DOHH2 (cell line): ENCODE measurements at regions not wholly inside any gene's neighbourhood (a gene's known extent, or its start where the extent isn't known, plus 50 kb on each side); places are given as distances from the start of the nearest gene placed in this dataset.

ENCODE experiments used
- H3F3A ChIP-seq: fragments of 200-600 bp; sonication (generic), shearing (Covaris generic); 2 replicates; pipeline ENCODE4 v1.6.0; 2016; ENCODE audit warnings: antibody characterized with exemption, mild to moderate bottlenecking; ENCODE audit not compliant: control insufficient read depth, insufficient read depth
- H3K27ac ChIP-seq: fragments of 200-600 bp; sonication (generic); 2 replicates; pipeline ENCODE4 v1.5.1; 2014; ENCODE audit warnings: low read depth, mild to moderate bottlenecking, low read length, moderate library complexity
- H3K27me3 ChIP-seq: fragments of 200-600 bp; sonication (generic); 2 replicates; pipeline ENCODE4 v1.6.1; 2014; ENCODE audit warnings: mild to moderate bottlenecking, low read length, mixed read lengths; ENCODE audit not compliant: control insufficient read depth
- H3K36me3 ChIP-seq: fragments of 200-600 bp; sonication (generic); 2 replicates; pipeline ENCODE4 v1.6.1; 2014; ENCODE audit warnings: mild to moderate bottlenecking, low read length, moderate library complexity, mixed read lengths; ENCODE audit not compliant: control insufficient read depth
- H3K4me1 ChIP-seq: fragments of 200-600 bp; sonication (generic); 2 replicates; pipeline ENCODE4 v1.6.1; 2014; ENCODE audit warnings: mild to moderate bottlenecking, low read length, mixed read lengths; ENCODE audit not compliant: control insufficient read depth
- H3K4me2 ChIP-seq: fragments of 200-600 bp; sonication (generic); 2 replicates; pipeline ENCODE4 v1.6.0; 2014; ENCODE audit warnings: mild to moderate bottlenecking, low read length, moderate library complexity
- H3K4me3 ChIP-seq: fragments of 200-600 bp; sonication (generic); 2 replicates; pipeline ENCODE4 v1.5.1; 2014; ENCODE audit warnings: mild to moderate bottlenecking, low read length, mixed read lengths
- H3K79me2 ChIP-seq: fragments of 200-600 bp; sonication (generic); 2 replicates; pipeline ENCODE4 v1.6.1; 2014; ENCODE audit warnings: mild to moderate bottlenecking, low read length, mixed read lengths; ENCODE audit not compliant: control insufficient read depth
- H3K9me2 ChIP-seq: fragments of 200-600 bp; sonication (generic); replicated peaks from 2 replicates; pipeline ENCODE4 v1.6.1; 2014; ENCODE audit warnings: mild to moderate bottlenecking, low read length, mixed read lengths; ENCODE audit not compliant: control insufficient read depth
- H3K9me3 ChIP-seq: fragments of 200-600 bp; sonication (generic); 2 replicates; pipeline ENCODE4 v1.6.1; 2014; ENCODE audit warnings: antibody characterized with exemption, low read length, mixed read lengths; ENCODE audit not compliant: control insufficient read depth, insufficient read depth
- H4K20me1 ChIP-seq: fragments of 200-600 bp; sonication (generic); 2 replicates; pipeline ENCODE4 v1.6.0; 2014; ENCODE audit warnings: low read depth, mild to moderate bottlenecking, antibody characterized with exemption, low read length, moderate library complexity; ENCODE audit not compliant: control insufficient read depth, insufficient read depth
- CTCF ChIP-seq: fragments of 200-600 bp; sonication (generic); IDR thresholded peaks from one replicate; pipeline ENCODE4 v1.5.1; 2014; ENCODE audit warnings: antibody characterized with exemption, mild to moderate bottlenecking, low read depth, low read length; ENCODE audit not compliant: poor library complexity, severe bottlenecking
- EZH2phosphoT487 ChIP-seq: fragments of 200-600 bp; sonication (generic); IDR thresholded peaks from 2 replicates; pipeline ENCODE4 v1.6.1; 2017; ENCODE audit warnings: borderline replicate concordance, mild to moderate bottlenecking, antibody characterized with exemption, low read length, moderate library complexity, mixed read lengths

- H3K4me1 ChIP-seq, result no peaks in the 10 kb centered on the region
- H3K79me2 ChIP-seq, result no peaks in the 10 kb centered on the region
- H3K27ac ChIP-seq, result no peak overlapping the region
- H3K4me3 ChIP-seq, result no peak overlapping the region
- TF ChIP-seq EZH2phosphoT487 (no peak), CTCF (no peak)
- H3F3A ChIP-seq, result no peaks in the 10 kb centered on the region
- no peak overlapping the region for H3K4me2 ChIP-seq
- H3K9me2 ChIP-seq, result no peaks in the 10 kb centered on the region
- no peaks in the 10 kb centered on the region for H3K9me3 ChIP-seq
- H3K27me3 ChIP-seq, result no peaks in the 10 kb centered on the region
- H3K36me3 ChIP-seq, result no peaks in the 10 kb centered on the region
- no peaks in the 10 kb centered on the region for H4K20me1 ChIP-seq
These were observed 397.2 kb downstream of the FAM47B start for GRCh38 chrX:35339796-35340195.

- Histone ChIP-seq H3K9me2 (no peaks in the 10 kb centered on the region), H3K4me1 (no peaks in the 10 kb centered on the region), H3K4me2 (no peak overlapping the region), H3K9me3 (no peaks in the 10 kb centered on the region), H3F3A (no peaks in the 10 kb centered on the region), H4K20me1 (no peaks in the 10 kb centered on the region), H3K79me2 (no peaks in the 10 kb centered on the region), H3K4me3 (no peak overlapping the region), H3K27ac (no peak overlapping the region), H3K36me3 (no peaks in the 10 kb centered on the region), H3K27me3 (no peaks in the 10 kb centered on the region)
- TF ChIP-seq EZH2phosphoT487 (no peak), CTCF (no peak)
These were observed 397.9 kb downstream of the FAM47B start for GRCh38 chrX:35340465-35340864.

GRCh38 chrX:35351212-35351611 is 408.6 kb downstream of the FAM47B start:
- Histone ChIP-seq H3K4me2 (no peak overlapping the region), H3K4me3 (no peak overlapping the region), H3K9me3 (no peaks in the 10 kb centered on the region), H3F3A (no peaks in the 10 kb centered on the region), H3K27me3 (no peaks in the 10 kb centered on the region), H3K4me1 (no peaks in the 10 kb centered on the region), H4K20me1 (no peaks in the 10 kb centered on the region), H3K27ac (no peak overlapping the region), H3K79me2 (no peaks in the 10 kb centered on the region), H3K9me2 (no peaks in the 10 kb centered on the region), H3K36me3 (no peaks in the 10 kb centered on the region)
- TF ChIP-seq CTCF (no peak), EZH2phosphoT487 (no peak)
